Uterus (tissue), 3 donors: ENCODE measurements at regions not wholly inside any gene's neighbourhood (a gene's known extent, or its start where the extent isn't known, plus 50 kb on each side); places are given as distances from the start of the nearest gene placed in this dataset.

Experiments used
- DNase-seq, 2 donors: peaks; one replicate each; pipeline ENCODE4 v3.0.0-alpha.2; 2019 to 2020
- H3K27ac ChIP-seq, 2 donors: fragments of 200-600 bp; sonication (generic); 1 replicate in 1 of 2; 2 replicates in 1 of 2; pipeline ENCODE4 v1.5.1; 2016 to 2018
- H3K27me3 ChIP-seq, 2 donors: fragments of 200-600 bp; sonication (generic); one replicate each; pipeline ENCODE4 v1.5.1; 2018 to 2019; ENCODE audit warnings: control low read depth in 1 of 2
- H3K36me3 ChIP-seq, 2 donors: fragments of 200-600 bp; sonication (generic); one replicate each; pipeline ENCODE4 v1.5.1; 2019; ENCODE audit warnings: control low read depth in 1 of 2
- H3K4me1 ChIP-seq, 2 donors: fragments of 200-600 bp; sonication (generic); one replicate each; pipeline ENCODE4 v1.5.1; 2018 to 2019; ENCODE audit warnings: control low read depth in 1 of 2
- H3K4me3 ChIP-seq, 2 donors: fragments of 200-600 bp; sonication (generic); 1 replicate in 1 of 2; 2 replicates in 1 of 2; pipeline ENCODE4 v1.5.1; 2018 to 2019; ENCODE audit warnings: mild to moderate bottlenecking in 1 of 2
- H3K9me3 ChIP-seq, 2 donors: fragments of 200-600 bp; sonication (generic); one replicate each; pipeline ENCODE4 v1.5.1; 2019; ENCODE audit warnings: control low read depth in 1 of 2
- CTCF ChIP-seq, 4 experiments: fragments of 200-600 bp in 2 of 4; fragments of 450-650 bp in 2 of 4; sonication (generic) in 2 of 4; IDR thresholded peaks; one replicate each; pipeline ENCODE4 v1.5.1; 2016 to 2019; ENCODE audit warnings: antibody characterized with exemption in 4 of 4, mild to moderate bottlenecking in 2 of 4, moderate library complexity in 1 of 4
- POLR2A ChIP-seq, 2 donors: fragments of 450-650 bp; IDR thresholded peaks; one replicate each; pipeline ENCODE4 v1.6.1; 2016; ENCODE audit warnings: antibody characterized with exemption in 2 of 2, mild to moderate bottlenecking in 1 of 2, moderate library complexity in 1 of 2
- intact Hi-C: fragments of 100-400 bp; cut with DNase I; formaldehyde crosslinking; loops from one replicate; pipeline ENCODE4 v1.15.1; 2023; ENCODE audit warnings: low total_unique reads
- donor health status: DM: yes; HTN: yes; CAD: no.

GRCh38 chr10:5297466-5297865 lies 67.3 kb upstream of the UCN3 start:
- DNase-seq, result no peak
- no peak overlapping the region for H3K4me3 ChIP-seq

DNA sequence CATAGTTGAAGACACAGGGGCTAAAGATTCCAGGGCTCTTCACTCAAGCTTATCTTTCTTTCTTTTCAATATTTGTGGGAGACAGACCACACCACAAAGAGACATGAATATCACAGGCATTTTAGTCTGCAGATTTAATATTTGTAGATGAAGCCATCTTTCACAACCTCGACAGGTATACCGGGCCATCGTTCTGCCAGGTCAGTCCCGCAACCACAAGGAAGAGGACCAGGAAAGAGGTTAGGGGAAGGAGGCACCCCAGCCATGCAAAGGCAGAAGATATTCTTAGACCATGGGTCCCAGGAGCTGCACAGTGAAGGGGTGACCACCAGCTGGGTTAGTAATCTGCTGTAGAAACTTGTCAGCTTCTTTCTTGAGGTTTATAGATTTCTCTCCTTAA lies 66.8 kb upstream of the UCN3 start:
- H3K4me1 ChIP-seq, result no peaks in the 10 kb centered on the region
- no peak for DNase-seq
- no peak overlapping the region for H3K27ac ChIP-seq
- no peaks in the 10 kb centered on the region for H3K36me3 ChIP-seq
- no peak for TF ChIP-seq POLR2A (IDR thresholded peaks at IDR 0.05)
- intact Hi-C loops, result no loop called here
- no peak overlapping the region for H3K4me3 ChIP-seq
- no peaks in the 10 kb centered on the region for H3K9me3 ChIP-seq
- no peaks in the 10 kb centered on the region for H3K27me3 ChIP-seq

More at GRCh38 chr10:5297466-5297865, 67.3 kb upstream of the UCN3 start:
- Histone ChIP-seq H3K36me3 (no peaks in the 10 kb centered on the region), H3K4me1 (no peaks in the 10 kb centered on the region), H3K27ac (no peak overlapping the region), H3K9me3 (no peaks in the 10 kb centered on the region), H3K27me3 (no peaks in the 10 kb centered on the region)
- no peak for TF ChIP-seq CTCF (IDR thresholded peaks at IDR 0.05)
- no peak for TF ChIP-seq POLR2A (IDR thresholded peaks at IDR 0.05)
- intact Hi-C loops, result no loop called here

- DNase-seq, result no peak
- Histone ChIP-seq H3K4me3 (no peak overlapping the region), H3K27me3 (no peaks in the 10 kb centered on the region), H3K4me1 (no peaks in the 10 kb centered on the region), H3K27ac (no peak overlapping the region), H3K9me3 (no peaks in the 10 kb centered on the region), H3K36me3 (no peaks in the 10 kb centered on the region)
- TF ChIP-seq POLR2A (IDR thresholded peaks at IDR 0.05) (no peak), CTCF (IDR thresholded peaks at IDR 0.05) (no peak)
- intact Hi-C loops, result no loop called here
Observed at GRCh38 chr10:5299950-5300349, 64.8 kb upstream of the UCN3 start.

DNA sequence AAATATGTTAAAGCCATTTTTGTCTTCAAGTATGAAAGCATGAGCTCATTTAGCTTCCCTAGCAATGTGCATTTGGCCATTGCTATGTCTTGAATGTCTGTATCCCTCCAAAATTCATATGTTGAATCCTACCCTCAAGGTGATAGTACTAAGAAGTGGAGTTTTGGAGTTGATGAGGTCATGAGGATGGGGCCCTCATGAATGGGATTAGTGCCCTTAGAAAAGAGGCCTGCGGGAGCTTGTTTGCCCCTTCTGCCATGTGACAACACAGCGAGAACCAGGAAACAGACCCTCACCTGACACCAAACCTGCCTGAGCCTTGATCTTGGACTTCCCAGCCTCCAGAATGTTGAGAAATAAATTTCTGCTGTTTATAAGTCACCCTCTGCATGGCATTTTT lies 61.3 kb upstream of the UCN3 start:
- no peak for TF ChIP-seq POLR2A (IDR thresholded peaks at IDR 0.05)
- TF ChIP-seq CTCF (IDR thresholded peaks at IDR 0.05), result no peak
- H3K4me3 ChIP-seq, result no peak overlapping the region
- intact Hi-C loops, result no loop called here

GRCh38 chr10:5305374-5305773 lies 59.4 kb upstream of the UCN3 start:
- H3K4me1 ChIP-seq, result no peaks in the 10 kb centered on the region
- H3K27ac ChIP-seq, result no peak overlapping the region
- no peak for DNase-seq
- TF ChIP-seq CTCF (IDR thresholded peaks at IDR 0.05), result no peak
- H3K9me3 ChIP-seq, result no peaks in the 10 kb centered on the region
- intact Hi-C loops, result no loop called here
- no peak overlapping the region for H3K4me3 ChIP-seq
- no peaks in the 10 kb centered on the region for H3K27me3 ChIP-seq
- H3K36me3 ChIP-seq, result no peaks in the 10 kb centered on the region

More for the DNA sequence above, 61.3 kb upstream of the UCN3 start:
- Histone ChIP-seq H3K36me3 (no peaks in the 10 kb centered on the region), H3K9me3 (no peaks in the 10 kb centered on the region), H3K27me3 (no peaks in the 10 kb centered on the region), H3K27ac (no peak overlapping the region), H3K4me1 (no peaks in the 10 kb centered on the region)
- DNase-seq, result no peak

DNA sequence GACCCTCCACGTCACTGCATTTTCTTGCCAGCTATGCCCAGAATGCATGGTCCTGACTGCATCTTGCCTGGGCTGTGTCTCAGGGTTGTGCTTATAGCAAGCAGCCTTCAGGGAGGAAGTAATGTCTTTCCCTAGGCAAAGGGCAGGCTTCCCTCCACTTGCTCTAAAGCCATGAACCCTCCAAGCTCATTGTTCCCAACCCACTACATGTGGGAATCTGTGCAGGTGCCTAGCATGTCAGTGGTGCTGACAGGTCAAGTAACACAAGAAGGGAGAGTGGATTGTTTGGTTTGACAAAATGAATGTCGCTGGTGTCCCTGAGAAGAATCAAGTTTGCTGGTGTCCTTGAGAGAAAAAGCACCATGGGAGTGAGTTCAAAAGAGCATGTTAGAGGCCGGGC lies 53.9 kb upstream of the UCN3 start:
- Histone ChIP-seq H3K9me3 (no peaks in the 10 kb centered on the region), H3K27me3 (no peaks in the 10 kb centered on the region), H3K4me3 (no peak overlapping the region), H3K4me1 (no peaks in the 10 kb centered on the region), H3K36me3 (no peaks in the 10 kb centered on the region), H3K27ac (no peak overlapping the region)
- intact Hi-C loops, result no loop called here
- no peak for DNase-seq
- TF ChIP-seq POLR2A (IDR thresholded peaks at IDR 0.05), result no peak
- no peak for TF ChIP-seq CTCF (IDR thresholded peaks at IDR 0.05)
